ENCODE measurements at regions not wholly inside any gene's neighbourhood (a gene's known extent, or its start where the extent isn't known, plus 50 kb on each side); places are given as distances from the start of the nearest gene placed in this dataset.

DNA sequence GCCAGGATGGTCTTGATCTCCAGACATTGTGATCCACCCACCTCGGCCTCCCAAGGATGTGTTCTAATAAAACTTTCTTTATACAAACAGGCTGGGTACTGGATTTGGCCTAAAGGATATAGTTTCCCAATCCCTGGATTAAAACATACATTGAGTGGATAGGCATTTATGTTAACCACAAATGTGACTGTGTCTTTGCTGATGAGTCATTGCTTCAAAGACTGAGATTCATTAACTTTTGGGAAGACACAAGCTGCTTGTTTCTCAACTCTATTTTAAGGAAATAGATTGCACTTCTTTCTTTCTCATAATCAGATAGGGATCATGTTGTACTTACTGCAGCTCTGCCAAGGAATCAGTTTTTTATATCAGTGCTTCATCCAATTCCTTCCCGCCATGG, 131.3 kb upstream of the AGA start:
- no peak for DNase-seq

DNA sequence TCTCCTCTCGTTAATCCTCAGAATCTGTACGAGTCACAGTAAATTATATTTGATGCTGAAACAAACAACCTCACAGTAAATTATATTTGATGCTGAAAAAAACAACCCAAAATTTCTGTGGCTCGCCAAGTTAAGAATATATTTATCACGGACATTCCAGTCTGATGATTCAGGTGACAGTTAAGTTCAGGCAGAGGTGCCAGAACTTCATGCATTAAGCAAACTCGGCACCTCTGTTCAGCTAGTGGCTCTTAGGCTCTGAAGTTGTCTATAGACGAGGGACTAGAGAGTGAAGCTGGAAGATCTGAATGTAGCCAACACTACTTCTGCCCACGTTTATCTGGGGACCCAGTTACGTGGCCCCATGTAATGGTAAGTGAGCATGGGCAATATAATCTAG, 132.2 kb upstream of the AGA start:
- no peak for DNase-seq

DNA sequence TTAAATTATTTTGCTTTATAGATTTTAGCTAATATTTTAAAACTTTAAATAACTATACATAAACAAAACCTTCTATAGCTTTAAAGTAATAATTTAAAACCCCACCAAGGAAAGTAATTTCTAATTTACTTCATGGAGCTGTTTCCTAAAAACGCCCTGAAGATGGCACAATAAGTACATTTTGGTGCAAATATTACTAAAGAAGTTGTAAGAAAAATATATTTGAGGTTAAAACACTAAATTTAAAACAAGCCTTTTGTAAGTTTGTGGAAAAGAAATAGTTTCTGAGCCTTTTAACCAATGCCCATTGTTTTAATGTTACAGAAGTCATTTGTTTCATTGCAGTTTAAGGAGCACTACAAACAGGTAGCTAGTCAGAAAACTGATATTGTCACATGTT, 137.4 kb upstream of the AGA start:
- no peak for DNase-seq

DNA sequence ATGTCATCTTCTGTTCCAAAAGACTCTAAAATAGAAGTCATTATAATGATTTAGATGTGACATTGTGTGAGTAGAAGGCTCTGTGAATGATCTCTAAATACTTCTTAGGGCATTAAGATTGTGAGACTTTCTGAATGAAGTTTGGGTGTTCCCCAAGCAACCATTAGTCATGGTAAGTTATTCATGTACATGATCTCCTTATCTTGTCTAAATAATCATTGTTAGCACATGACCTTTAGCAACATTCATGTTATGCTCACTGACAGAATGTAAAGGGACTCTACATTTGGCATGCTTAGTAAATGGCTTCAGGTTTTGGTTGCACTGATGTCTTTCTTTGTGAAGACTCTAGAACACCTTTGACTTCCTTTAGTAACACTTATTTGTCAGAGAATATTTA, 140.8 kb upstream of the AGA start:
- DNase-seq, result no peak

GRCh38 chr4:177587989-177588388, 145.8 kb upstream of the AGA start:
- no peak for DNase-seq

DNA sequence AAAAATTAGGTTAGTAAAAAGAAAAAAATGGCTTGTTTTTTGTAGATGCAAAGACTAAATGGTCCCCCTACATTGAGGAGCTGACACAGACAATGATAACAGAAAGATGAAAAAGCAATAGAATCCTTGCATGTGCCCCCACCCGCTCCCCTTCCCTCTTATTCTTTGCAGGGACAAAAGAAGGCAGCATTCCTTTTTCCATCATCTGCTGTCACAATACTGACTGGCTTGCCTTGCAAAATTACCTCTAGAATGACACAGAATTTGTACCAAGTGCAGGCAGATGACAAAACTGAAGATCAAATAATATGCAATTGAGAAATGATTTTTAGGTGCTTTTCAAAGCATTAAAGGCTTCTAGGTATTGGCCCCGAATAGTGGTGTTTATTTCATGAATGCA, 153.1 kb upstream of the AGA start:
- no peak for DNase-seq

- peak; percentile 35 to 51 for DNase-seq
These were observed 153.8 kb upstream of the AGA start for GRCh38 chr4:177596035-177596434.

DNA sequence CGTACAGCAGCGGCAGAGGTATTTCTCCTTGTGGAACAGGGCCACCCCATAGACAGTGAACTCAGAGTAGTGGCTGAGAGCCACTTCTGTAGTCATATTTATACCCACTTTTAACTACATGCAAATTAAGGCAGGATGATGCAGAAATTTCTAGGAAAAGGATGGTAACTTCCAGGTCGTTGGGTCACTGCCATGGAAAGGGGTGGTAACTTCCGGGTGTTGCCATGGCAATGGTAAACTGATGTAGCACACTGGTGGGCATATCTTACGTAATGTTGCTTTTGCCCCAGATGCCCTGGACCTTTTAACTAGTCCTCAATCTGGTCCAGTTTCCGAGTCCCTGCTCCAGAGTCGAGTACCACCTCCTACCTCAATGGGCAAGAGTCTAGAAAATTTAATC, 154.8 kb upstream of the AGA start:
- no peak for DNase-seq

- DNase-seq, result no peak
These were observed 163.0 kb upstream of the AGA start for GRCh38 chr4:177605252-177605651.

GRCh38 chr4:177607111-177607573, 164.9 kb upstream of the AGA start:
- no peak for DNase-seq

GRCh38 chr4:177611974-177612664, 169.9 kb upstream of the AGA start:
- DNase-seq, result no peak

GRCh38 chr4:177612684-177613083, 170.4 kb upstream of the AGA start:
- no peak for DNase-seq

GRCh38 chr4:177632481-177632880, 190.2 kb upstream of the AGA start:
- no peak for DNase-seq

DNA sequence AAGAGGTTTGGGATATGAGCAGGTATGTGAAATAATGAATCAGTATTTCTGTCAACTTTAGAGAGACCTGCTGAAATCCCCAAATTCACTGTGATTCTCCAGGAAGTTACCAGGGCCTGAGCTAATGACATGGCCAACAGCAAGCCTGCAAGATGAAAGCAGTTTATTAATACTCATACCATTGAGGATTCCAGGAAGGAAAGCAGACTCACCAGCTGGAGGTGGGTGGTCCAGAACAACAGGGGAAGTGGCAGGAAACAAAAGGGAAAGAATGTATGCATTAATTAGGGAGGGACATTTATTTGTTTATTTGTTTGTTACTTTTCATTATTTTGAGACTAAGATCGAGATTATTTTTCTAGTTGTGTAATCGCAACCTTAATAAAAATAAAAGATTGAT, 196.6 kb upstream of the AGA start:
- DNase-seq, result no peak

DNA sequence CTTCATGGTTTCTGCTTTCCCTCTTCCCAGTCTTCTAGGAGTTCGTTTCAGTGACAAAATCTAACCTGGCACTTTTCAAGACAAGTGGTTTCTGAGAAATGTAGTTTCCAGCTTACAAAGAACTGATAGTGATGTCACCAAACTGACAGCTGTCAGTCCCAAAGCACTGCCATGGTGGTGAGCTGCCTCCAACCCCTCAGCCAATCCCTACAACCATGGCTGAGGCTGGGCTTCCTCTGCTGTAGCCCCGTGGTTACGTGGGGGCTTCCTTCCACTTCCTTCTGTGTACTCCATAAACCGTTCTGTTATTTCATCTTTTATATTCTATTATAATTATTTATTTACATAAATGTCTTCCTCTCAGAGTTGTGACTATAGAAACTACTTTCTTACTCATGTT, 198.6 kb upstream of the AGA start:
- no peak for DNase-seq

GRCh38 chr4:177660223-177660622, 218.0 kb upstream of the AGA start:
- no peak for DNase-seq

DNA sequence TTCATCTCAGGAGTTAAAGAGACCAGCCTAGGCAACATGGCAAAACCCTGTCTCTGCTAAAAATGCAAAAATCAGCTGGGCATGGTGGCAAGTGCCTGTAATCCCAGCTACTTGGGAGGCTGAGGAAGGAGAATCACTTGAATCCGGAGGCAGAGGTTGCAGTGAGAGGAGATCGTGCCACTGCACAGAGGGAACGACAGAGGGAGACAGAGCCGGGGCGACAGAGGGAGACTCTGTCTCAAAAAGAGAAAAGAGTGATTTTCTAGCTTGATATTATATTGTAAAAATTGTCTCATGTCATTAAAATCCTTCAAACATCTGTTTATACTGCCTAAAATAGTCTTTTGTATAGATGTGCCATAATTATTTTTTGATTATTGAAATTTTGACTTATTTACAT, 225.4 kb upstream of the AGA start:
- no peak for DNase-seq

- DNase-seq, result no peak
These were observed 229.2 kb upstream of the AGA start for GRCh38 chr4:177671387-177671786.

DNA sequence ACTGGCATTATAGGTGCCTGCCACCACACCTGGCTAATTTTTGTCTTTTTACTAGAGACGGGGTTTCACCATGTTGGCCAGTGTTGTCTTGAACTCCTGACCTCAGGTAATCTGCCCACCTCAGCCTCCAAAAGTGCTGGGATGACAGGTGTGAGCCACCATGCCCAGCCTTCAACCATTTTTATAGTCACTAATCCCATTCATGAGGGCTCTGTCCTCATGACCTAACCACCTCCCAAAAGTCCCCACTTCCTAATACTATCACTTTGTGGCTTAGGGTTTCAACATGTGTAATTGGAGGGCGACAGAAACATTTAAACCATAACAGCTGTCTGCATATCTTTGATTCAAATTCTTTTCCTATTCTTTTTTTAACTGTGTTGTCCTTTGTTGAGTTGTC, 229.6 kb upstream of the AGA start:
- no peak for DNase-seq

DNA sequence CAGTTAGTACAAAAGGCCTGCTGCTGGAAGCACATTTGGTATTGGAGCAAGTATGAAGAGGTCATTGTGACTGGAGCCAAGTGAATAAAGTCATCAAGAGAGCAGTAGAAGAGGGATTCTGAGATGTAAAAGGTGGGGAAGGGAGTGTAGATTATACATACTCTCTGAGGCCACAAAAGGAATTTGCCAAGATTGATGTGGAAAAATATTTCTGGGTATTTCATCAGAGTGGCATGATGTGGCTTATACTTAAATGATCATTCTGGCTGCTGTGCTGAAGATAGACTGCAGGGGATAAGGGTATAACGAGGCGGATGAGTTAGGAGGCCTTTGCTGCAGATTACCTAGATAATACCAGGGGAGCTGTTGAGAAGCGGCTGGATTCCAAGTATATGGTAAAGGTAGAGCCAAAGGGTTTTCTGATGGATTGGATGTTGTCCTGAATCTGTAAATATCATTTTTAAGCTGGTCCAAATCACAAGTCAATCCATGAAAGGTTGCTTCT, 231.8 kb upstream of the AGA start:
- no peak for DNase-seq

DNA sequence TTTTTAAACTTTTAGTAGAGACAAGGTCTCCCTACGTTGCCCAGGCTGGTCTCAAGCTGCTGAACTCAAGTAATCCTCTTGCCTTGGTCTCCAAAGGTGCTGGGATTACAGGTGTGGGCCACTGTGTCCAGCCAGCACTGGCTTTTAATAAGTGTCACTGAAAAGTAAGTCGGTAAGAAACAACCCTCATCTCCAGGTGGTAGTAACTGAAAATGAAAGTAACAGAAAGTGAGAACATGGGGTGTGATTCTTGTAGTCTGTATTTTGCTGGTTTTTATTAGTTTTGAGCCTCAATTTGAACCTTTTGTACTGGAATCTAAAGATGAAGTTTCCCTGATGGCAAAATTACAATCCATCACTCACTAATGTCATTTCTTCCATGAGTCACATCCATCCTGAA, 238.1 kb upstream of the AGA start:
- no peak for DNase-seq

- DNase-seq, result no peak
These were observed 239.7 kb upstream of the AGA start for GRCh38 chr4:177681902-177682301.

GRCh38 chr4:177687117-177687516, 244.9 kb upstream of the AGA start:
- DNase-seq, result no peak

GRCh38 chr4:177692907-177693306, 250.7 kb upstream of the AGA start:
- no peak for DNase-seq

GRCh38 chr4:177696438-177696966, 254.3 kb upstream of the AGA start:
- no peak for DNase-seq

Data from activated CD4-positive, alpha-beta T cell treated with anti-CD3 and anti-CD28 coated beads, Interleukin-2, amount 50 U/mL, for 48 hours (primary cell).